ENCODE measurements at regions not wholly inside any gene's neighbourhood (a gene's known extent, or its start where the extent isn't known, plus 50 kb on each side); places are given as distances from the start of the nearest gene placed in this dataset.

- DNase-seq = no peak
- H3K4me1 Mint-ChIP-seq (ENCODE audit: low read depth) = no peaks in the 10 kb centered on the region
- POLR2A ChIA-PET = no interaction called here
Observed at GRCh38 chr2:128693743-128694029, 375.0 kb upstream of the HS6ST1 start.

GRCh38 chr2:128695646-128696220 is 377.1 kb upstream of the HS6ST1 start:
- Mint-ChIP-seq H3K4me3 (no peak overlapping the region), H3K9me3 (no peaks in the 10 kb centered on the region), H3K36me3 (ENCODE audit: low read depth) (no peaks in the 10 kb centered on the region), H3K4me1 (ENCODE audit: low read depth) (no peaks in the 10 kb centered on the region), H3K27ac (no peak overlapping the region), H3K27me3 (no peaks in the 10 kb centered on the region)
- ATAC-seq (ENCODE audit: poor library complexity) (no peak), DNase-seq (no peak)
- intact Hi-C loops (cut with DNase I, micrococcal nuclease) = no loop called here
- H3K27me3 ChIP-seq (ENCODE audit: control insufficient read depth in 1 of 2, insufficient read depth in 2 of 2, low read length in 2 of 2) = peaks cover 0 to 4% of the 10 kb centered on the region in 2 experiments
- ChIA-PET POLR2A (no interaction called here), CTCF (no interaction called here)
- no peaks in the 10 kb centered on the region for H3K4me1 ChIP-seq (ENCODE audit: insufficient read depth, low read length)
- H3K36me3 ChIP-seq (ENCODE audit: insufficient read depth, low read length) = no peaks in the 10 kb centered on the region
- no peak for TF ChIP-seq CTCF (IDR thresholded peaks at IDR 0.05)
- no peak overlapping the region for H3K4me3 ChIP-seq (ENCODE audit: low read length)
- no peaks in the 10 kb centered on the region for H3K9me3 ChIP-seq (ENCODE audit: control insufficient read depth in 1 of 2, insufficient read depth in 1 of 2, low read length in 2 of 2)
- no peak overlapping the region for H3K27ac ChIP-seq (ENCODE audit: low read depth in 1 of 2, low read length in 2 of 2)

More at GRCh38 chr2:128693743-128694029, 375.0 kb upstream of the HS6ST1 start:
- CTCF ChIA-PET = no interaction called here
- Mint-ChIP-seq H3K4me3 (no peak overlapping the region), H3K9me3 (no peaks in the 10 kb centered on the region), H3K27me3 (no peaks in the 10 kb centered on the region), H3K36me3 (ENCODE audit: low read depth) (no peaks in the 10 kb centered on the region), H3K27ac (no peak overlapping the region)
- Histone ChIP-seq H3K27me3 (ENCODE audit: control insufficient read depth in 1 of 2, insufficient read depth in 2 of 2, low read length in 2 of 2) (peaks cover 0 to 4% of the 10 kb centered on the region in 2 experiments), H3K4me1 (ENCODE audit: insufficient read depth, low read length) (no peaks in the 10 kb centered on the region), H3K4me3 (ENCODE audit: low read length) (no peak overlapping the region), H3K27ac (ENCODE audit: low read depth in 1 of 2, low read length in 2 of 2) (no peak overlapping the region), H3K9me3 (ENCODE audit: control insufficient read depth in 1 of 2, insufficient read depth in 1 of 2, low read length in 2 of 2) (no peaks in the 10 kb centered on the region), H3K36me3 (ENCODE audit: insufficient read depth, low read length) (no peaks in the 10 kb centered on the region)
- no peak for TF ChIP-seq CTCF (IDR thresholded peaks at IDR 0.05)
- ATAC-seq (ENCODE audit: poor library complexity) = no peak
- intact Hi-C loops (cut with DNase I, micrococcal nuclease) = no loop called here

- no peak overlapping the region for H3K4me3 Mint-ChIP-seq
Observed at GRCh38 chr2:128696421-128696820, 377.8 kb upstream of the HS6ST1 start.

More at GRCh38 chr2:128696421-128696820, 377.8 kb upstream of the HS6ST1 start:
- no peaks in the 10 kb centered on the region for H3K4me1 Mint-ChIP-seq (ENCODE audit: low read depth)
- H3K27me3 ChIP-seq (ENCODE audit: control insufficient read depth in 1 of 2, insufficient read depth in 2 of 2, low read length in 2 of 2) = peaks cover 0 to 4% of the 10 kb centered on the region in 2 experiments
- H3K36me3 Mint-ChIP-seq (ENCODE audit: low read depth) = no peaks in the 10 kb centered on the region
- no peak overlapping the region for H3K27ac ChIP-seq (ENCODE audit: low read depth in 1 of 2, low read length in 2 of 2)
- DNase-seq (no peak), ATAC-seq (ENCODE audit: poor library complexity) (no peak)
- no peak overlapping the region for H3K27ac Mint-ChIP-seq
- ChIA-PET CTCF (no interaction called here), POLR2A (no interaction called here)
- no peaks in the 10 kb centered on the region for H3K9me3 Mint-ChIP-seq
- no peaks in the 10 kb centered on the region for H3K27me3 Mint-ChIP-seq
- TF ChIP-seq CTCF (IDR thresholded peaks at IDR 0.05) = no peak
- intact Hi-C loops (cut with DNase I, micrococcal nuclease) = no loop called here
- H3K9me3 ChIP-seq (ENCODE audit: control insufficient read depth in 1 of 2, insufficient read depth in 1 of 2, low read length in 2 of 2) = no peaks in the 10 kb centered on the region
- H3K36me3 ChIP-seq (ENCODE audit: insufficient read depth, low read length) = no peaks in the 10 kb centered on the region
- no peak overlapping the region for H3K4me3 ChIP-seq (ENCODE audit: low read length)
- H3K4me1 ChIP-seq (ENCODE audit: insufficient read depth, low read length) = no peaks in the 10 kb centered on the region

Measured in CD4-positive, alpha-beta T cell (primary cell).